Skeletal muscle satellite cell (primary cell): ENCODE measurements at regions not wholly inside any gene's neighbourhood (a gene's known extent, or its start where the extent isn't known, plus 50 kb on each side); places are given as distances from the start of the nearest gene placed in this dataset.

ENCODE experiments used
- H3K27me3 ChIP-seq: 2 replicates; pipeline ENCODE4 v1.7.0; 2013; ENCODE audit warnings: low read length; ENCODE audit not compliant: control insufficient read depth, insufficient read depth
- H3K36me3 ChIP-seq: 2 replicates; pipeline ENCODE4 v1.7.0; 2013; ENCODE audit warnings: mild to moderate bottlenecking, control low read depth, low read length; ENCODE audit not compliant: insufficient read depth
- H3K4me1 ChIP-seq: 2 replicates; pipeline ENCODE4 v1.7.0; 2013; ENCODE audit warnings: low read length; ENCODE audit not compliant: control insufficient read depth, insufficient read depth
- H3K4me2 ChIP-seq: 2 replicates; pipeline ENCODE4 v1.7.0; 2013; ENCODE audit warnings: mild to moderate bottlenecking, low read length
- H3K4me3 ChIP-seq: 2 replicates; pipeline ENCODE4 v1.7.0; 2013; ENCODE audit warnings: low read length
- H3K9ac ChIP-seq: 2 replicates; pipeline ENCODE4 v1.7.0; 2013; ENCODE audit warnings: mild to moderate bottlenecking, low read depth, low read length, moderate library complexity
- H3K9me3 ChIP-seq: replicated peaks from 2 replicates; pipeline ENCODE4 v1.7.0; 2013; ENCODE audit warnings: mild to moderate bottlenecking, control low read depth, low read length

GRCh38 chr5:4243479-4244264, 648.0 kb downstream of the IRX1 start:
- Histone ChIP-seq H3K4me1 (no peaks in the 10 kb centered on the region), H3K4me3 (no peak overlapping the region), H3K27me3 (no peaks in the 10 kb centered on the region), H3K4me2 (no peak overlapping the region), H3K36me3 (no peaks in the 10 kb centered on the region), H3K9me3 (peaks cover 24% of the 10 kb centered on the region), H3K9ac (no peak overlapping the region)

GRCh38 chr5:4244306-4244705, 648.7 kb downstream of the IRX1 start:
- Histone ChIP-seq H3K9ac (no peak overlapping the region), H3K9me3 (peaks cover 24% of the 10 kb centered on the region)

GRCh38 chr5:4245076-4245475, 649.4 kb downstream of the IRX1 start:
- H3K4me2 ChIP-seq: no peak overlapping the region
- peaks cover 24% of the 10 kb centered on the region for H3K9me3 ChIP-seq
- no peak overlapping the region for H3K9ac ChIP-seq
- H3K27me3 ChIP-seq: no peaks in the 10 kb centered on the region
- H3K36me3 ChIP-seq: no peaks in the 10 kb centered on the region
- no peaks in the 10 kb centered on the region for H3K4me1 ChIP-seq
- H3K4me3 ChIP-seq: no peak overlapping the region

More at GRCh38 chr5:4244306-4244705, 648.7 kb downstream of the IRX1 start:
- Histone ChIP-seq H3K4me2 (no peak overlapping the region), H3K36me3 (no peaks in the 10 kb centered on the region), H3K4me1 (no peaks in the 10 kb centered on the region), H3K4me3 (no peak overlapping the region), H3K27me3 (no peaks in the 10 kb centered on the region)

- H3K9me3 ChIP-seq: peaks cover 21% of the 10 kb centered on the region
- no peaks in the 10 kb centered on the region for H3K27me3 ChIP-seq
- no peak overlapping the region for H3K4me2 ChIP-seq
- H3K36me3 ChIP-seq: no peaks in the 10 kb centered on the region
- no peak overlapping the region for H3K9ac ChIP-seq
- H3K4me3 ChIP-seq: no peak overlapping the region
- H3K4me1 ChIP-seq: no peaks in the 10 kb centered on the region
Observed at GRCh38 chr5:4245511-4245910, 649.9 kb downstream of the IRX1 start.

GRCh38 chr5:4246447-4246846, 650.8 kb downstream of the IRX1 start:
- Histone ChIP-seq H3K27me3 (no peaks in the 10 kb centered on the region), H3K4me2 (no peak overlapping the region), H3K4me3 (no peak overlapping the region), H3K36me3 (no peaks in the 10 kb centered on the region), H3K9me3 (peaks cover 18% of the 10 kb centered on the region), H3K4me1 (no peaks in the 10 kb centered on the region), H3K9ac (no peak overlapping the region)

GRCh38 chr5:4250254-4250653, 654.6 kb downstream of the IRX1 start:
- no peak overlapping the region for H3K9ac ChIP-seq
- no peaks in the 10 kb centered on the region for H3K4me1 ChIP-seq
- no peaks in the 10 kb centered on the region for H3K27me3 ChIP-seq
- no peak overlapping the region for H3K4me2 ChIP-seq
- H3K4me3 ChIP-seq: no peak overlapping the region
- peaks cover 16% of the 10 kb centered on the region for H3K9me3 ChIP-seq
- no peaks in the 10 kb centered on the region for H3K36me3 ChIP-seq

- Histone ChIP-seq H3K4me3 (no peak overlapping the region), H3K9ac (no peak overlapping the region), H3K36me3 (no peaks in the 10 kb centered on the region), H3K9me3 (peaks cover 15% of the 10 kb centered on the region), H3K27me3 (no peaks in the 10 kb centered on the region), H3K4me1 (no peaks in the 10 kb centered on the region), H3K4me2 (no peak overlapping the region)
Observed at GRCh38 chr5:4252385-4252784, 656.8 kb downstream of the IRX1 start.

- H3K9me3 ChIP-seq: peaks cover 18% of the 10 kb centered on the region
- H3K36me3 ChIP-seq: no peaks in the 10 kb centered on the region
- no peaks in the 10 kb centered on the region for H3K4me1 ChIP-seq
- H3K27me3 ChIP-seq: no peaks in the 10 kb centered on the region
- no peak overlapping the region for H3K9ac ChIP-seq
- H3K4me3 ChIP-seq: no peak overlapping the region
- H3K4me2 ChIP-seq: no peak overlapping the region
Observed at GRCh38 chr5:4254736-4255135, 659.1 kb downstream of the IRX1 start.

GRCh38 chr5:4255441-4255840, 659.8 kb downstream of the IRX1 start:
- no peaks in the 10 kb centered on the region for H3K4me1 ChIP-seq
- H3K4me3 ChIP-seq: no peak overlapping the region
- H3K9me3 ChIP-seq: peaks cover 21% of the 10 kb centered on the region
- no peak overlapping the region for H3K4me2 ChIP-seq
- H3K27me3 ChIP-seq: no peaks in the 10 kb centered on the region
- no peak overlapping the region for H3K9ac ChIP-seq
- no peaks in the 10 kb centered on the region for H3K36me3 ChIP-seq

- no peak overlapping the region for H3K9ac ChIP-seq
- H3K36me3 ChIP-seq: no peaks in the 10 kb centered on the region
- H3K4me2 ChIP-seq: no peak overlapping the region
- peaks cover 19% of the 10 kb centered on the region for H3K9me3 ChIP-seq
- H3K4me3 ChIP-seq: no peak overlapping the region
- H3K27me3 ChIP-seq: no peaks in the 10 kb centered on the region
- H3K4me1 ChIP-seq: no peaks in the 10 kb centered on the region
Observed at GRCh38 chr5:4258170-4258569, 662.5 kb downstream of the IRX1 start.

- no peaks in the 10 kb centered on the region for H3K27me3 ChIP-seq
- H3K4me1 ChIP-seq: no peaks in the 10 kb centered on the region
- H3K4me2 ChIP-seq: no peak overlapping the region
- no peaks in the 10 kb centered on the region for H3K36me3 ChIP-seq
- no peak overlapping the region for H3K9ac ChIP-seq
- H3K9me3 ChIP-seq: no peaks in the 10 kb centered on the region
- H3K4me3 ChIP-seq: no peak overlapping the region
Observed at GRCh38 chr5:4271193-4271592, 675.6 kb downstream of the IRX1 start.

GRCh38 chr5:4275232-4275631, 679.6 kb downstream of the IRX1 start:
- peaks cover 13% of the 10 kb centered on the region for H3K9me3 ChIP-seq
- H3K4me1 ChIP-seq: no peaks in the 10 kb centered on the region
- H3K4me3 ChIP-seq: no peak overlapping the region
- H3K27me3 ChIP-seq: no peaks in the 10 kb centered on the region
- no peak overlapping the region for H3K9ac ChIP-seq
- H3K36me3 ChIP-seq: no peaks in the 10 kb centered on the region
- no peak overlapping the region for H3K4me2 ChIP-seq
